NOMO-1 (cell line): ENCODE measurements at regions not wholly inside any gene's neighbourhood (a gene's known extent, or its start where the extent isn't known, plus 50 kb on each side); places are given as distances from the start of the nearest gene placed in this dataset.
"Not testable (repeated sequence)": the region's sequence is repeated elsewhere in the genome, so short reads cannot be mapped to it uniquely, and the experiment has no call there.

Source experiments
- DNase-seq, 2 experiments: peaks; one replicate each; lab custom pipeline; 2025; ENCODE audit not compliant: unreplicated experiment in 2 of 2; lab: John Stamatoyannopoulos, UW

- DNase-seq, result no peak
Observed at GRCh38 chr9:738209-738915, 103.1 kb upstream of the DMRT1 start.

- DNase-seq, result no peak
Observed at GRCh38 chr9:739362-739761, 102.1 kb upstream of the DMRT1 start.

GRCh38 chr9:740221-740620, 101.3 kb upstream of the DMRT1 start:
- DNase-seq, result no peak

GRCh38 chr9:742104-742503, 99.4 kb upstream of the DMRT1 start:
- DNase-seq, result no peak

- no peak for DNase-seq
Observed at GRCh38 chr9:742914-743589, 98.4 kb upstream of the DMRT1 start.

GRCh38 chr9:744046-744712, 97.3 kb upstream of the DMRT1 start:
- DNase-seq, result no peak

GRCh38 chr9:744790-745484, 96.6 kb upstream of the DMRT1 start:
- no peak for DNase-seq

- no peak for DNase-seq
Observed at GRCh38 chr9:745761-746380, 95.6 kb upstream of the DMRT1 start.

GRCh38 chr9:746661-747434, 94.6 kb upstream of the DMRT1 start:
- DNase-seq, result no peak

GRCh38 chr9:747567-747966, 93.9 kb upstream of the DMRT1 start:
- no peak for DNase-seq

GRCh38 chr9:748861-749497, 92.5 kb upstream of the DMRT1 start:
- DNase-seq, result no peak

GRCh38 chr9:749716-750115, 91.8 kb upstream of the DMRT1 start:
- DNase-seq, result peak in 1 of 2 experiments; percentile 6

- DNase-seq, result no peak
Observed at GRCh38 chr9:750249-750967, 91.1 kb upstream of the DMRT1 start.

- no peak for DNase-seq
Observed at GRCh38 chr9:751137-752051, 90.1 kb upstream of the DMRT1 start.

- DNase-seq, result no peak
Observed at GRCh38 chr9:752201-752600, 89.3 kb upstream of the DMRT1 start.

- no peak for DNase-seq
Observed at GRCh38 chr9:752681-753200, 88.8 kb upstream of the DMRT1 start.

GRCh38 chr9:753734-754133, 87.8 kb upstream of the DMRT1 start:
- not testable (repeated sequence) for DNase-seq
